Ovary (tissue), 7 donors: ENCODE measurements at regions not wholly inside any gene's neighbourhood (a gene's known extent, or its start where the extent isn't known, plus 50 kb on each side); places are given as distances from the start of the nearest gene placed in this dataset.

Experiments
- DNase-seq, 5 donors: peaks; one replicate each; pipeline ENCODE4 v3.0.0-alpha.2; 2019 to 2020
- H3K27ac ChIP-seq, 2 donors: fragments of 200-600 bp; one replicate each; pipeline versions ENCODE4 v1.5.1 to v1.8.0; 2019 to 2022
- H3K27me3 ChIP-seq: fragments of 200-600 bp; one replicate; pipeline ENCODE4 v1.8.0; 2022
- H3K36me3 ChIP-seq: fragments of 200-600 bp; sonication (generic); one replicate; pipeline ENCODE4 v1.5.1; 2019
- H3K4me1 ChIP-seq: one replicate; pipeline ENCODE4 v1.8.1; 2013; ENCODE audit warnings: mild to moderate bottlenecking, moderate library complexity; ENCODE audit not compliant: insufficient read depth
- H3K4me3 ChIP-seq: fragments of 200-600 bp; sonication (generic); one replicate; pipeline ENCODE4 v1.5.1; 2017
- H3K9me3 ChIP-seq, 2 donors: fragments of 200-600 bp in 1 of 2; sonication (generic) in 1 of 2; one replicate each; pipeline versions ENCODE4 v1.5.1 to v1.8.1; 2013 to 2019; ENCODE audit warnings: mild to moderate bottlenecking in 1 of 2, moderate library complexity in 1 of 2
- CTCF ChIP-seq, 3 donors: fragments of 450-650 bp in 2 of 3; fragments of 200-600 bp in 1 of 3; IDR thresholded peaks; one replicate each; pipeline versions ENCODE4 v1.5.1 to v1.8.0; 2016 to 2022; ENCODE audit warnings: antibody characterized with exemption in 3 of 3, mild to moderate bottlenecking in 1 of 3
- EP300 ChIP-seq: sonication (generic); formaldehyde crosslinking; IDR thresholded peaks from one replicate; pipeline ENCODE4 v1.6.1; 2017; ENCODE audit warnings: antibody characterized with exemption
- POLR2A ChIP-seq: fragments of 450-650 bp; IDR thresholded peaks from one replicate; pipeline ENCODE4 v1.6.1; 2017; ENCODE audit warnings: antibody characterized with exemption, mild to moderate bottlenecking, moderate library complexity
- WGBS, 3 donors: extraction: QIAGEN DNeasy Blood & Tissue Kit in 1 of 3; methylation state at CpG; one replicate each; pipeline versions ENCODE4 v1.1.5 to v1.1.7; 2013 to 2017; 5-methylcytosine and 5-hydroxymethylcytosine counted together
- intact Hi-C, 4 donors: fragments of 100-400 bp; cut with DNase I; formaldehyde crosslinking; loops; one replicate each; pipeline versions ENCODE4 v1.11.0 to v1.15.1; 2022 to 2023
- donor health status: DM: no; HTN: no; CAD: no; lungs with moderate emphysema.
- donor health status: DM: no; HTN: no; CAD: no.
- donor health status: Bipolar disorder and iron deficiency.
- donor health status: DM: no; HTN: no; CAD: no.
- donor health status: DM: yes; HTN: yes; CAD: no.

- H3K4me3 ChIP-seq: no peak overlapping the region
- H3K27me3 ChIP-seq: no peaks in the 10 kb centered on the region
- H3K36me3 ChIP-seq: no peaks in the 10 kb centered on the region
- H3K4me1 ChIP-seq: peaks cover 7% of the 10 kb centered on the region
- DNase-seq: no peak
- TF ChIP-seq CTCF (IDR thresholded peaks at IDR 0.05): no peak
- TF ChIP-seq POLR2A: no peak
- no peak for TF ChIP-seq EP300
- intact Hi-C loops: loop anchor here in 1 of 4 donors (10.0 kb wide), 1 partner anchor 73 kb away; no protein-coding TSS in a partner anchor
- H3K27ac ChIP-seq: no peak overlapping the region
- no peaks in the 10 kb centered on the region for H3K9me3 ChIP-seq
Observed at GRCh38 chr10:88067737-88068136, 204.3 kb downstream of the PTEN start.

- no peak for TF ChIP-seq EP300
- TF ChIP-seq CTCF (IDR thresholded peaks at IDR 0.05): no peak
- no peak for TF ChIP-seq POLR2A
- Histone ChIP-seq H3K27ac (no peak overlapping the region), H3K4me1 (no peaks in the 10 kb centered on the region), H3K4me3 (no peak overlapping the region), H3K36me3 (no peaks in the 10 kb centered on the region), H3K9me3 (no peaks in the 10 kb centered on the region), H3K27me3 (no peaks in the 10 kb centered on the region)
- WGBS, 3 donors: 82 to 93% (median 84%) methylated on average over 4 of the region's 4 CpGs
- no peak for DNase-seq
- intact Hi-C loops: loop anchor here in 1 of 4 donors (10.0 kb wide), 1 partner anchor 75 kb away; no protein-coding TSS in a partner anchor
Observed at GRCh38 chr10:88069338-88069737, 205.9 kb downstream of the PTEN start.

- intact Hi-C loops: no loop called here
- H3K9me3 ChIP-seq: no peaks in the 10 kb centered on the region
- no peak for TF ChIP-seq POLR2A
- TF ChIP-seq CTCF (IDR thresholded peaks at IDR 0.05): no peak
- no peak for TF ChIP-seq EP300
- no peaks in the 10 kb centered on the region for H3K36me3 ChIP-seq
- no peak overlapping the region for H3K4me3 ChIP-seq
- no peaks in the 10 kb centered on the region for H3K4me1 ChIP-seq
- 79 to 85% (median 81%) methylated on average over 10 of the region's 10 CpGs for WGBS, 3 donors
- H3K27me3 ChIP-seq: no peaks in the 10 kb centered on the region
- no peak overlapping the region for H3K27ac ChIP-seq
- DNase-seq: no peak
Observed at GRCh38 chr10:88070080-88070880, 206.9 kb downstream of the PTEN start.

GRCh38 chr10:88071879-88072278 is 208.5 kb downstream of the PTEN start:
- WGBS, 3 donors: 90 to 97% (median 94%) methylated on average over 4 of the region's 4 CpGs
- DNase-seq: no peak
- Histone ChIP-seq H3K4me1 (no peaks in the 10 kb centered on the region), H3K9me3 (no peaks in the 10 kb centered on the region), H3K27me3 (no peaks in the 10 kb centered on the region), H3K36me3 (no peaks in the 10 kb centered on the region), H3K27ac (no peak overlapping the region), H3K4me3 (no peak overlapping the region)
- TF ChIP-seq CTCF (IDR thresholded peaks at IDR 0.05) (no peak), EP300 (no peak), POLR2A (no peak)
- intact Hi-C loops: no loop called here
